Kasumi-1 (cell line): ENCODE measurements at regions not wholly inside any gene's neighbourhood (a gene's known extent, or its start where the extent isn't known, plus 50 kb on each side); places are given as distances from the start of the nearest gene placed in this dataset.
"Not testable (repeated sequence)": the region's sequence is repeated elsewhere in the genome, so short reads cannot be mapped to it uniquely, and the experiment has no call there.

ENCODE experiments used
- DNase-seq, 2 experiments: peaks; one replicate each; lab custom pipeline; 2025; lab: John Stamatoyannopoulos, UW

DNA sequence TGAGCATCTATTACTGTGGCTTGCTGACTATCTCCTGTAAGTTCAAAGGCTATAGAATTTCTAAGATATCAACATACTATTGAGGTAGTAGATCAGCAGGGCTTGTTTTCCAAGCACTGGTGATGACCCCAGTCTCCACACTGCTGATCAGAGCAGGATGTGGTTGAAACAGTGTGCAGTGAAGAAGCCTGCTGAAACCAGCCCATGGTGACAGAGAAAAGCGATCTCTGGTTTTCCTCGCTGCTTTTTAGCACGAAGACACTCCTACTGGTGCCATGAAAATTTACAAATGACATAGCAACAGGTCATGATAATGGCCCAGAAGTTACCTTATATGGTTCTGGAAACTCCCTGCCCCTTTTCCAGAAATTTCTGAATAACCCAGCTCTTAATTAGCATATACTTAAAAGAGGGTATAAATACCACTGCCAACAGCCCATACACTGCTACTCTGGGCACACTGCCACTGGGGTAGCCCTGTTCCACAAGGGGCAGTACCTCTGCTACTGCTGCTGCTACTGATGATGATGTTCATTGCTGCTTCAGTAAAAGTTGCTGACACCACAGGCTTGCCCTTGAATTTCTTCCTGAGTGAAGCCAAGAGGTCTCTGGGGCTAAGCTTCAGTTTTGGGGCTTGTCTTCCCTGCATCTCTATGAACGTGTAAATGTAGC lies 1689.5 kb upstream of the PCDH10 start:
- peak in 1 of 2 experiments; percentile 34 for DNase-seq

DNA sequence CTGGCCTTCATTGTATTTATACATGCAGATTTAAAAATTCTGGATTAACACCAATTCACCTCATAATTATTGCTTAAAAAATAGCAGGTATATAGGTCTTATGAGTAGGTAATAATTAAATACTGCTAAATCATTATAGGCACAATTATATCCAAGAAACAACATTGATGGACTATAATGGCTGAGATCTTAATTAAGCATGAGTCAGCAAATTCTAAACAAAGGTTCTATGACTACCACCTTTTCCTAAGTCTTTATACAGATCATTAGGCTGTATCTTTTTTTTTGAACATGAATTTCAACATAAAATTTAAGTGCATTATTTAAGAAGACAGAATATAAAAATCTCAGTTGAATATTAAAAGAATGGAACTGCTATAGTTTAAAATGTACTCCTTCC lies 1678.7 kb upstream of the PCDH10 start:
- no peak for DNase-seq

DNA sequence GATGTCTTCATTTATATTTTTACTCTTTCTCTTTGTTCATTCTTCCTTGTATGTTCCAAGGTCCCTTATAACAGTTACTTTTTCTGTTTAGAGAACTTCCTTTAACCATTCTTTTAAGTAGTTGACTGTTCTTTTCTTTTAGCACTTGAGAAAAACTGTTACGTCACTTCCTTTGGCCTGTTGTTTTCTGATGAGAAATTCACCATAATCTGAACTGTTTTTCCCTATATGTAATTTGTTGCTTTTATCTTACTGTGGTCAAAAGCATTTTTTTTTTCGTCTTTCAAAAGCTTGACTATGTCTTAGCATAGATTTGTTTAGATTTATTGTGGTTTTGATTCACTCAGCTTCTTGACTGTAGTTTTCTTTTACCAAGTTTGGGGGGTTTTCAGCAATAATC lies 1660.3 kb upstream of the PCDH10 start:
- DNase-seq = no peak

DNA sequence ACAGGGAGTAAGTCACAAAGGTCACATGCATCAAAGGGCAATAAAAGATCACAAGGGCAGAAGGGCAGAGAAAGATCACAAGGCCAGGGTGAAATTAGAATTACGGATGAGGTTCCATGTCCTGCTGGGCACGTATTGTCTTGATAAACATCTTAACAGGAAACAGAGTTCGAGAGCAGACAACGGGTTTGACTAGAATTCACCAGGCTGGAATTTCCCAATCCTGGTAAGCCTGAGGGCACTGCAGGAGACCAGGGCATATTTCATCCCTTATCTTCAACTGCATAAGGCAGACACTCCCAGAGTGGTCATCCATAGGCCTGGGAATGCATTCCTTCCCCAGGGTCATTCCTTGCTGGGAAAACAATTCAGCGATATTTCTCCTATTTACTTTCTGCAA lies 1652.9 kb upstream of the PCDH10 start:
- DNase-seq = not testable (repeated sequence)

DNA sequence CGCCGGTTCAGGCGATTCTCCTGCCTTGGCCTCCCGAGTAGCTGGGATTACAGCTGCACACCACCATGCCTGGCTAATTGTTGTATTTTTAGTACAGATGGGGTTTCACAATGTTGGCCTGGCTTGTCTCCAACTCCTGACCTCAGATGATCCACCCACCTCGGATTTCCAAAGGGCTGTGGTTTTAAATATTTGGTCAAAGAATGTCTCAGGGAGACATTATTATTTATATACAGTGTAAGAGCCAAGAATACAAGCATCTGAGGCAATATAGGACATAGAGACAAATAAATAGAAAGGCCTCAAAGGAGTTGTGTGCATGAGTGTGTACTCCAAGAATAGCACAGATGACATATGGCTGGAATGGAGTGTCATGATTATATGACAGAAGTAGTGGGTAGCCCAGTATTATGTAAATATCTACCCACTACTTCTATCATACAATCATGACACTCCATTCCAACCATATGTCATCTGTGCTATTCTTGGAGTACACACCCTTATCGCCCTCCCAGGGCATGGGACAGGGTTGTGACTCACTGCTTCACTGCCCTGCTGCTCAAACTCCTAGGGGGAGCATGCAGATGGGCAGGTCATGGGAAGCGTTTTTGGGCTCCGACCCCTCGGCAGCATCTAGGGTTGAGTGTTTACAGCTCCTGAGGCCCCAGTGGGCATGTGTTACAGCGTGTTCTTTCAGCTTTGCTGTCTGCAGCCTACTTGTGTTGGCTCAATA lies 1649.8 kb upstream of the PCDH10 start:
- no peak for DNase-seq

DNA sequence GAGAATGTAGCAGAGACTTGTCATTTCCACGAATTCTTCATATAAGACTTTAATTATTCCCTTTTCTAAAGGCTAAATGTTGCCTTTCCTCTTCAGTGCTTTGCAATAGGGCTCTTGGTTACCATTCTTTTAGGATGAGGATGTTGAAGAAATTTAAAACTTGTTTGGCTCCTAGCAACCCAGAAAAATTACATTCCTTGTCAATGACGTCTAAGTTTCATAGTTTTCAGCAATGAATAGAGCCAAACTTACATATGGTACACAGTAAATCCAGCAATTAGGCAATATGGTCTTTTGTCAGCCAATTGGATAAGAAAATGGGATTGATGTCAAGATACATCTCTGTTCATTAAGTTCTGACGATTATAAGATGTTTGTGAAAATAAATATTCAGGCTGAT lies 1639.6 kb upstream of the PCDH10 start:
- no peak for DNase-seq

DNA sequence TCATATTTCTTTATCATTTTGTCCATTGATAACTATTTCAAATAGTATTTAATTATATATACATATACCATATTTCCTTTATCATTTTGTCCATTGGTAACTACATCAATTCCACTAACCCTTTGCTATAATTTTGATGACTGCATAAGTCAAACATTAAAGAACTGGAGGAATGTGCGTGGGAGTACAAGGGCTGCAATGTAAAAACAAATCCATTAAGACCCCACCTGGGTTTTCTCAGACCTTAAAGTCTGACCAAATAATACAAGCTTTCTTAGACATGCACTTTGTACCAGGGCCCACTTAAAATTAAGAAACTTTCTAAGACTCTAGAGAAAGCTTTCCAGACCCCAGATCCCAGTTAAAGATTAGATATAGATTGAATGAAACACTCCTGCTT lies 1622.4 kb upstream of the PCDH10 start:
- no peak for DNase-seq

DNA sequence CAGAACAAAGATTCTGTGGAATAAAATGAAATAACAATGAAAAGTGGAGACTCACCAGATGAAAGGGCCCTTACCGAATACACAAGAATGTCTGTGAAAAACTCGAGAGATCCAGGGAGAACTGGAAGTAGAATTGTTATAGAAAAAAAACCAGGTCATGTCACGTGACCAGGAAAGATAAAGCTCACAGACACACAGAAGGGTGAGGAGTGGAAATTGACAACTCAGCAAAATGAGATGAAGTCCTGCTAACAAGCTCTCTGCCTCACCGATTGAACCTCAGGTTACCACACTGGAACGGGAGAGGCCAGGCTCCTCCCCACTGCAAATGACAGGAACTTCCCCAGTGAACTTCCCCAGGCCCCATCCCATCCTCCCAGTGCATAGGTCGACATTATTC lies 1618.0 kb upstream of the PCDH10 start:
- DNase-seq = no peak

DNA sequence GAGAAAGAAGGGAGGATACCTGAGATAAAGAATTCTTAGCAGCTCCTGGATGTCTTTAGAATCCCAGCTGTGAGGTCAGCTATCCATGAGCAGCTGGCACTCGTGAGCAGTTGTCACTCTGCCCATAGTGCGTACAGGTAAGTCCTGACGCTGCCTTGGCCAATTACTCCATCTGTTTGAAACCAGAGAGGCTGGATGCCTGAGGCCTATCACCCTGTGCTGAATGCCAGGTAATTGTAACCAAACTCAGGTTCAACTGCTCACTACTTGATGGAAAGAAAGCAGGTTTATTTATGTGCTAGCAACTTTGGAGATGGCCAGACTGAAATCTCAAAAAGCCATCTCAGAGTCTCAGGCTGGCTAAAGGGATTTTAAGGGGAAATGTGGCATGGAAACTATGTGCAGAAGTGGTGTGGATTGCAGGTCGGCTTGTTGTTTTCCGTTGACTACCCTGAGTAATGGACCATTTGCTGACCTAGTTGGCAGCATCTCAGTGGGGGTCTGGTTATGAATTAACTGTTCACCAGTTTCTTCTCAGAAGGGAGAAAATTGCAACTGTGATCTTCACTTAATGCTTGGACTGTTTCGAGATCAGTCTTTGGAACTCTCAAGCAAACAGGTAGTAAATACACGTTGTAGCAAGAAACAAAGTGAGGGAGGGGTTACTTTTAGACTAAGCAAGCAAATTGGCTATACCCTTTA lies 1614.0 kb upstream of the PCDH10 start:
- DNase-seq = no peak

DNA sequence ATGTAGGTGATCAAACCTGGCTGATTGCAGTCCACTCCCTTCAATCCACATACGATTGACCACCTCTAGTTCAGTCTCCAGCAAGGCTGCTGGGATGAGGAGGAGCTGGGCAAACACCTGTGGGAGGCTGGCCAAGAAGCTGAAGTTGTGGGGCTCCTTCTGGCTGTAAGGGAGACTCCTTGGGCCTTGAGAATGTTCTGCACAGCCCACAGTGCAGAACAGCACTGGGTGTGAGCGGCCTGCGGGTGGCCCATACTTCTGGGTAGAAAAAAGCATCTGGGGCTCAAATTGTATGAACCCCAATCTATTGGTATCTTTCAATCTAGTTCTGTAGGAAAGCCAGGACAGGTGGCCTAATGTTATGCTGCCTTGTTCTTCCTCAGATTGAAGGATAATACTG lies 1608.8 kb upstream of the PCDH10 start:
- DNase-seq = no peak

DNA sequence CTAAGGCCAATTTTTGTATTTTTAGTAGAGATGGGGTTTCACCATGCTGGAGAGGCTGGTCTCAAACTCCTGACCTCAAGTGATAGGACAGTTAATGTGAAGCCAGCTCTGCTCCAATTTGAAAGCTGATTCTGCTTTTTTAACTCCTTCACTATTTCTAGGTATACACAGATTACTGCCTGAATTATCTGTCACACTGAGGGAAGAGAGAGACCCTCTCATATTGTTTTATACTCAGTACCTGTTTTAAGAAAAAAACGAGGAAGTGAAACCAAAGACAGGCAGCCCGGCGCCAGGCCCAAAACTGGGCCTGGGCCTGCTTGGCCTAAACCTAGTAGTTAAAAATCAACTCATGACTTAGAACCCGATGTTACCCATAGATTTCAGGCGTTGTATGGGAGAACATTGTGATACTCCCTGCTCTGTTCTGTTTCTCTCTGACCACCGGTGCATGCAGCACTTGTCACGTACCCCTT lies 1601.5 kb upstream of the PCDH10 start:
- no peak for DNase-seq

DNA sequence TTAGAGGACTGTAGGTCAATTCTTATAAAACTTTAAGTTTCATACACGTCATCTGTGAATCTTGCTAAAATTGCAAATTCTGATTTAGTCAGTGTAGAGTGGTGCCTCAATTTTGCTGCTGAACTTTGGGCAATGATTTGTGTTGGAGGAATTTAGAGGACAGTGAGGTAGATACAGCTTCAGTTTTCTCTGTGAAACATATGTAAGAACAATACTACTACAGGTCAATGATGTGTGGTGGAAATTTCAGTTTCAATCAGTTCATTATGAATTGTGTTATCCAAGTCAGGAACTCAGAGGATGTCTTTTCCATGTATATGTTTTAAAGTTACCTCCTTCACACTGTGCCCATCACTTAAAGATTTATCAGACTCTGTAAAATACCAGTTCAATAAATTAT lies 1597.8 kb upstream of the PCDH10 start:
- no peak for DNase-seq

DNA sequence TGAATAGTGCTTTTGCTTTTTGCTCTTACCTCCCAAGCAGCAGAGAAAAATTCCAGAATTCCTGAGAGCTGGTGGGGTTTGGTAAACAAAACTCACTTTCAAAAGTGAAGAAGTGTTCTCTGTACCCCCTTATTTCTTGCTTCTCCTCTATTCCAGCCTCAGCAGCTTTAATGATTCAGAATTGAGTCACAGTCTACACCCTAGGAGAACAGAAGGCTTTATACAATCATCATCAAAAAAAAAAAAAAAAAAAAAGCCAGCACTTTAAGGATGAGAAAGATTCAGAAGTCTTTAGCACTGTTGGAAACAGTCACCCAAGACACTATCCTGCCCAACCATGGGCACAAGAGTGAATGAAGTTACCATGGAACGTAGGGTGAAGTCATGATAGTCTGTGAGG lies 1583.1 kb upstream of the PCDH10 start:
- DNase-seq = no peak

DNA sequence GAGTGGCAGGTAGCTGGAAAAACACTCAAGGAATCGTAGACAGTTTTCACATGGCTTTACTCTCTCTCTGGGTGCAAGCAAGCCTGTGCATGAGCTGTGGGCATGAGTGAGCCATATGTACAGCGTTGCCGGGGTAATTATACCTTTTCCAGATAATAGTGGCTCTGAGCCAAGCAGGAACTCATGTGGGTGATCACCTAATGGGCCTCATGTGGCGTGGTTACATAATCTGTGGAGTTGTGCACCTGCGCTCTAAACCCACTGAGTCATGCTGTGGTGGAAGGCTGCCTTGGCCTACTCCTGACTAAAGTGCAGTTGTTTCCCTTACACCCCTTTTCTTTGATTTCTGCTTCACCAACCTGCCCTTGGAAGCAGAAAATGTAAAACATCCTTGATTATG lies 1564.5 kb upstream of the PCDH10 start:
- DNase-seq = no peak

DNA sequence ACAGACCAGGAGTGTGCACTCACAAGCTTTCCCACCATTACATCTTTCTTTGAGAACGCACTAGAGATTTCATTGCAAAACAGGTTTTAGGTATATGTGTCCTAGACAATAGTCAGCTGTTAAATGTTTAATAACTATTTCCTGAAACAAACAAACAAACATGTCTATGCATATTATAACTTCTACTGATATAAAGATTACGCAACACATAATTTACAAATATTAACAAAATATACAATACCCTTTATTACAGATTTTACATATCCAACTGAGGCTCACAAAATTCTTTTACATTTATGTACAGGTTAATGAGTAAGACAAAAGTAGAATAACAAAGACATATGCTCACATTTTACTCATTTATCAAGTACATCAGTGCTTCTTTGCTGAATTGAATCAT lies 1554.0 kb upstream of the PCDH10 start:
- DNase-seq = no peak

DNA sequence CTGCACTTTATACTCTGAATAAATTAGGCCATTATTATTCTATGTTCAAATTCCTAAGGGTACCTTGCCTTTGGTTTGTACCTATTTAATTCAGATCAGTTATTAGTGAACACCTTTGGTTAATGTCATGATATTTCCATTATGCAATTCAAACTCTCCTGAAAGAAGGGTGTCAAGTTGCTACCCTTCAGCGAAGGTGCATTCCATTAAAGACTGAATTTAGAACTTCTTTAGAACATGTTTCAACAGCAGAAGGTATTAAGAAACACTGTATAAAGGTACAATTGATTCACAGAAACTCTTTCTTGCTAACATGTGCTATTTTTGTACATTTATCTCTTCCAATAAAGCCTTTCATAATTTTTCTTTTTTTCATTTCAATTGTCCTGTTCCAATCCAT lies 1545.4 kb upstream of the PCDH10 start:
- no peak for DNase-seq

DNA sequence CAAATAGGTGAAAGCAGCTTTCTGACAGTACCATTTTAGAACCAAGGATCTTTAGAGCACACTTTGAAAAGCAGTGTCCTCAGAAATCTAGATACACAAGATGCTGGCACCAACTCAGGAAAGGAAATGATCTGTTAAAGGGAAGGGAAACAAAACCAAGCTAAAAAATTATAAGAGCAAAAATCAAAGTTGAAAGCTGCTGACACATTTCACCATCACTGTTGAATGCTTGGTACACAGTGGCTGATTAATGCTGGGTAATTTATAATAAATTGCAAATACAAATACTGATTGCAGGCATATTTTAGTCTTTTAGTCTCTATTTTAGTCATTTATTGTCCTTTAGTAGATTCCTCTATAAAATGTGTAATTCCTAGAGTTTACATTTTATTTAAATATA lies 1540.1 kb upstream of the PCDH10 start:
- no peak for DNase-seq

DNA sequence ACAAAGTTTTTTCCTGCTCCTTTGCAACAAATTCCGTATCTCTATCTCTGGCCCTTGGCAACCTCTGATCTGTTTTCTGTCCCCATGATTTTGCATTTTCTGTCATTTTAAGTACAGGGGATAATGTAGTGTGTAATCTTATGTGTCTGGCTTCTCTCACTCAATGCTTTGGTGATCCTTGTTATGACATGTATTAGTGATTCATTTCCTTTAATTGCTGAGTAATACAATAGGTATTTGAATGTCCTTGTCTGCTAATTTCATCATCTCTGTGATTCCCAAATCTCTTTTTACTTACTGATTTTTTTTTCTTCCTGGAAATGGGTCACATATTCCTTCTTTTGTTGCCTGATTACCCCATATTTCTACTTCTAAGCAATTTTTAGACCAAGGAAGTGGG lies 1538.6 kb upstream of the PCDH10 start:
- DNase-seq = not testable (repeated sequence)

DNA sequence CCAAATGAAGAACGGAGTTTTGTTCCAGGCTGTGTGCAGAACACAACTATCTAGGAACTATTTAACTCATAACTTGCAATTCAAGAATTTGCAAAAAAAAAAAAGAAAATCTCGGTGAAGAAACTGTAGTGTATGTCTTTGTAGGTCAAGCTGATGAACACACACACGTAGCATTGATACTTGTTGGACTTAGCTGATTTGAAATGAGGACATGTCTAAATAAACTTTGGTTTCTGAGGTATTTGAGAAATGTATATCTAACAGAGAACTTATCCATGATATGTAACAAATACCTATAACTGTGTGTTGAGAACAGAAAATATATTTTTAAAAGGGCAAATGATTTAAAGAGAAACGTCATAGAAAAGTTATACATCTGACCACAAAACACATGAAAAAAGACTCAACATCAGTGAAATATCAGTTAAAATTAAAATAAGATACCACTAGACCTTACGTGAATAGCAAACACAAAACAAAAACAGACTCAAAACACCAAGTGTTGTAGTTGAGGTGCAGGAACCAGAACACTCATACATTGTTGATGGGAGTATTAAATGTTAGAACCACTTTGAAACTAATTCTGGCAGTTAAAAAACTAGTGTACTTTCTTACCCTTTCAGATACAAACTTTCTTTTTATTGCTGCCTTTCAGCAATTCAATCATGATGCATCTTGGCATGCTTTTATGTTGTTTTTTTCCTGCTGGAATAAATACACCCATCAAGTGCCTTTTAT lies 1535.8 kb upstream of the PCDH10 start:
- no peak for DNase-seq

DNA sequence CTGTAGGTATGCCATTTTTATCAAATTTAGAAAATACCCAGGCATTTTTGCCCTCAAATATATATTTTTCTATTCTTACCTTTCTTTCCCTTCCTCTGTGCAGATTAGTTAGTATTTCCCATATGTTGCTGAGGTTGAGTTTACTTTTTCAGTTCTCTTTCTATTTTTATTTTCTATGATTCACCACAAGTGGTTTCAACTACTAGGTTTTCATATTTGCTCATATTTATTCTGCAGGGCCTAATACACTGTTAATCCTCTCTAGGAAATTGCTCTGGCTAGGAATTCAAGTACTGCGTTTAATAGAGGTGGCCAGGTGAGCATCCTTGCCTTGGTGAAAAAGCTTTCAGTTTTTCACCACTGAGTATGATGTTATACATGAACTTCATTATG lies 1535.3 kb upstream of the PCDH10 start:
- no peak for DNase-seq

DNA sequence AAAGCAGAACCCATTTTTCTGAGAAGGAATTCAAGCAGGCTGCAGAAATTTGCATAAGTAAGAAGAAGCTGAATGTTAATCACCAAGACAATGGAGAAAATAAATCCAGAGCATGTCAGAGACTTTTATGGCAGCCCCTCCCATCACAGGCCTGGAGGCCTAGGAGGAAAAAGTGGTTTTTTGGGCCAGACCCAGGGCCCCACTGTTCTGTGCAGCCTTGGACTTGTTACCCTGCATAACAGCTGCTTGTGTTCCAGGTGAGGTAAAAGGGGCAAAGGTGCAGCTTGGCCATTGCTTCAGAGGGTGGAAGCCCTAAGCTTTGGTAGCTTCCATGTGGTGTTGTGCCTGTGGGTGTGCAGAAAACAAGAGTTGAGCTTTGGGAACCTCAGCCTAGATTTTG lies 1516.2 kb upstream of the PCDH10 start:
- no peak for DNase-seq

DNA sequence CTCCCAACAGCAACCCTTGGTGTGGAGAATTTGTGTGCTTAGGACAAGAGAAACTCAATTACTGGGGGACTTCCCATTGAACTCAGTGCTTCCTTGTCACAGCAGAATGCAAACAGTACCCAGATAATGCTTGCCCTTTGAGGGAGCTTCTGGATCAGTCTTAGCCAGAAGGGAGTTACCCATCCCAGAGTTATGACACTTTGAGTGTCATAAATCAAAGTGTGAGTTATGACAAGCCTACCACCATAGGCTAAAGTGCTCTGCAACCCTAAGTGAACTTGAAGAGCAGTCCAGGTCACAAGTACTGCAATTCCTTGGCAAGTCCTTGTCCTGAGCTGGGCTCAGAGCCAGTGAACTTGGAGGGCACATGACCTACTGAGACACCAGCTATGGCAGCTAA lies 1513.9 kb upstream of the PCDH10 start:
- no peak for DNase-seq

DNA sequence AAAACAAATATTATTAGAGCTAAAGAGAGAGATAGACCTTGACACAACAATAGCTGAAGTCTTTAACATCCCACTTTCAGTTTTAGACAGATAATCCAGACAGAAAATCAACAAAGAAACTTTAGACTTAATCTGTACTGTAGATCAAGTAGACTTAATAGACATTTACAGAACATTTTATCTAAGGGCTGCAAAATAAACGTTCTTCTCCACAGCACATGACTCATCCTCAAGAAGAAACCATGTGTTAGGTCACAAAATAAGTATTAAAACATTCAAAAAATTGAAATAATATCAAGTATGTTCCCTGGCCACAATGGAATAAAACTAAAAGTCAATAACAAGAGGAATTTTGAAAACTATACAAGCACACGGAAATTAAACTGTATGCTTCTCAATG lies 1510.3 kb upstream of the PCDH10 start:
- DNase-seq = no peak
